ENCODE measurements at regions not wholly inside any gene's neighbourhood (a gene's known extent, or its start where the extent isn't known, plus 50 kb on each side); places are given as distances from the start of the nearest gene placed in this dataset.

DNA sequence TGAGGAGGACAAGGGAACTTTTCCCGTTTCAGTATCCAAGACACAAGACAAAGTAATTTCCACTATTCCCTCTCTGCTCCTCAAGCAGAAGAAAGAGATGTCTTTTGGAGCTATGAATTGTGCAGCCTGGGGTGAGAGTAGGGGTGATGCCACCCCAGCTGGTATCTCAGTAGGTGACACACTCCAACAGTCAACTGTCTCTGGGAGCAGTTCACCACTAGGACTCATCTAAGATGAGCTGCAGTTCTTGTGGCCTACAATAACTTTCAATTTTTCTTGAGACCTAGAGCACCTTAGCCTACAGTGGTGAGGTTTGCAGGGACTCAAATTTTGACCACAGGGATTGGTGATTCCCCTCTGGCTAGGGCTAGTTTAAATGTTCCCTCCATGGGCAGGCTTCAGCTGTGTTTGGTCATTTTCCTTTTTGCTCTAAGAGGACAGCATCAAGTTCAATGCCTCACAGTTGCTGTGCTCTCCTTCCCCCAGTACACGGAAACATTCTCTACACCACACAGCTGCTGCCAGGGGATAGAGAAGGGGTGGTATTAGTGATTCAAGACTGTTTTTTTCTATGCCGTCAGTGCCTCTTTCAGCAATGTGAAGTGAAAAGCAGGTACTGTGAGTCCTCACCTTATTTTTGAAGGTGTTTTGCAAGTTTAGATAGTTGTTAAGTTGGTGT lies 278.6 kb upstream of the RORB start:
- no peak overlapping the region for H2AFZ ChIP-seq (ENCODE audit: low read length)
- no peaks in the 10 kb centered on the region for H3K4me1 ChIP-seq (ENCODE audit: insufficient read depth, low read length, poor library complexity, severe bottlenecking)
- no peak overlapping the region for H3K4me2 ChIP-seq (ENCODE audit: low read length)
- no peaks in the 10 kb centered on the region for H3K9me3 ChIP-seq (ENCODE audit: low read length)
- DNase-seq (ENCODE audit: low spot score): no peak
- intact Hi-C loops (cut with micrococcal nuclease; ENCODE audit: unreplicated experiment): no loop called here
- BruUV-seq (replicated peaks): no TSS peak
- no peak for TF ChIP-seq EZH2phosphoT487 (IDR thresholded peaks at IDR 0.05; ENCODE audit: borderline replicate concordance, low read depth, low read length)
- TF ChIP-seq, protein P1, sequence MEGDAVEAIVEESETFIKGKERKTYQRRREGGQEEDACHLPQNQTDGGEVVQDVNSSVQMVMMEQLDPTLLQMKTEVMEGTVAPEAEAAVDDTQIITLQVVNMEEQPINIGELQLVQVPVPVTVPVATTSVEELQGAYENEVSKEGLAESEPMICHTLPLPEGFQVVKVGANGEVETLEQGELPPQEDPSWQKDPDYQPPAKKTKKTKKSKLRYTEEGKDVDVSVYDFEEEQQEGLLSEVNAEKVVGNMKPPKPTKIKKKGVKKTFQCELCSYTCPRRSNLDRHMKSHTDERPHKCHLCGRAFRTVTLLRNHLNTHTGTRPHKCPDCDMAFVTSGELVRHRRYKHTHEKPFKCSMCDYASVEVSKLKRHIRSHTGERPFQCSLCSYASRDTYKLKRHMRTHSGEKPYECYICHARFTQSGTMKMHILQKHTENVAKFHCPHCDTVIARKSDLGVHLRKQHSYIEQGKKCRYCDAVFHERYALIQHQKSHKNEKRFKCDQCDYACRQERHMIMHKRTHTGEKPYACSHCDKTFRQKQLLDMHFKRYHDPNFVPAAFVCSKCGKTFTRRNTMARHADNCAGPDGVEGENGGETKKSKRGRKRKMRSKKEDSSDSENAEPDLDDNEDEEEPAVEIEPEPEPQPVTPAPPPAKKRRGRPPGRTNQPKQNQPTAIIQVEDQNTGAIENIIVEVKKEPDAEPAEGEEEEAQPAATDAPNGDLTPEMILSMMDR (conservative IDR thresholded peaks at IDR 0.05; ENCODE audit: low read length): no peak
- POLR2A ChIA-PET: no interaction called here
- no peak overlapping the region for H3K4me3 ChIP-seq (ENCODE audit: low read depth, low read length, poor library complexity, severe bottlenecking)
- CTCF ChIA-PET (ENCODE audit: unreplicated experiment): no interaction called here
- no peak overlapping the region for H3K27ac ChIP-seq (ENCODE audit: low read depth, low read length, poor library complexity, severe bottlenecking)
- no peaks in the 10 kb centered on the region for H3K9me2 ChIP-seq (ENCODE audit: insufficient read depth, low read length)
- H3K36me3 ChIP-seq (ENCODE audit: insufficient read depth, low read length): no peaks in the 10 kb centered on the region
- H3K79me2 ChIP-seq (ENCODE audit: insufficient read depth, low read depth, low read length): no peaks in the 10 kb centered on the region
- H4K20me1 ChIP-seq (ENCODE audit: insufficient read depth, low read length): no peaks in the 10 kb centered on the region

DNA sequence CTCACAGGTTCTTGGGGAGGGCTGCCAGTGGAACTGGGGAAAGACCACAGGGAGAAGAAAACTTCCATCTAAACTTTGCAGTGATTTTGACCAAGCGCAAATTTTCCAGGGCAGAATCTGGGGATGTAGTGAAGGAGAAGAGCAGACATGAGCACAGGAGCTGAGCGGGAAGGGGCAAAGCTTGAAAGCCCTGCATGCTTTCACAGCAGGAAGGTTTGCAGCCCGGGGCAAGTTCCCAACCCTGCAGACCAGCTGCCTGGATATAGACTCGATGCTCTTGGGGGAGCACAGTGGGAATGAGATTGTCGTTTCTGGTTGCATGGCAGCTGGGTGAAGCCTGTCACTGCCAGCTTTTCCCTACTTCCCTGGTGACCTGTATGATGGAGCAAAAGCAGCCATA lies 276.8 kb upstream of the RORB start:
- no peak overlapping the region for H3K27ac ChIP-seq (ENCODE audit: low read depth, low read length, poor library complexity, severe bottlenecking)
- no peak overlapping the region for H3K4me2 ChIP-seq (ENCODE audit: low read length)
- no peaks in the 10 kb centered on the region for H3K79me2 ChIP-seq (ENCODE audit: insufficient read depth, low read depth, low read length)
- H3K4me3 ChIP-seq (ENCODE audit: low read depth, low read length, poor library complexity, severe bottlenecking): no peak overlapping the region
- no peaks in the 10 kb centered on the region for H3K9me3 ChIP-seq (ENCODE audit: low read length)
- no peaks in the 10 kb centered on the region for H3K4me1 ChIP-seq (ENCODE audit: insufficient read depth, low read length, poor library complexity, severe bottlenecking)
- POLR2A ChIA-PET: no interaction called here
- intact Hi-C loops (cut with micrococcal nuclease; ENCODE audit: unreplicated experiment): no loop called here
- BruUV-seq (replicated peaks): no TSS peak
- CTCF ChIA-PET (ENCODE audit: unreplicated experiment): no interaction called here
- H3K36me3 ChIP-seq (ENCODE audit: insufficient read depth, low read length): no peaks in the 10 kb centered on the region
- no peaks in the 10 kb centered on the region for H4K20me1 ChIP-seq (ENCODE audit: insufficient read depth, low read length)
- TF ChIP-seq EZH2phosphoT487 (IDR thresholded peaks at IDR 0.05; ENCODE audit: borderline replicate concordance, low read depth, low read length): no peak
- TF ChIP-seq, protein P1 (conservative IDR thresholded peaks at IDR 0.05; ENCODE audit: low read length): no peak
- H3K9me2 ChIP-seq (ENCODE audit: insufficient read depth, low read length): no peaks in the 10 kb centered on the region
- DNase-seq (ENCODE audit: low spot score): no peak
- no peak overlapping the region for H2AFZ ChIP-seq (ENCODE audit: low read length)

DNA sequence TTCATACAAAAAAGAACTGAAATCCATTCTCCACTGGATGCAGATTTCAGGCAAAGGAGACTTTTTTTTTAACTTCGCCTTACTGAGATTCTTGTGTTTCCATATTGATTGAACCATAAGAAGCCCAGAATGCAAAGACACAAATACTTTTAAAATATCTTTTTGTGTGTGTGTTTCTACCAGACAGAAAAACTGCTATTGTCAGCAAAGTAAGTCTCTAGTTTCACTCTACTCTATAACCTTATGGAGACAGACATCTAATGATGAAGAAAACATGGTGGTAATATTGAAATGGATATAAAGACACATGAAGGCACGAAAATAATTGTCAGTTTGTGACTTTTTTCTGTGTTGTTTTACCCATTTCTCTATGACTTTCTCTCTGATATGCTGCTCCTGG lies 260.3 kb upstream of the RORB start:
- no peak overlapping the region for H2AFZ ChIP-seq (ENCODE audit: low read length)
- H3K9me3 ChIP-seq (ENCODE audit: low read length): no peaks in the 10 kb centered on the region
- no peaks in the 10 kb centered on the region for H4K20me1 ChIP-seq (ENCODE audit: insufficient read depth, low read length)
- H3K79me2 ChIP-seq (ENCODE audit: insufficient read depth, low read depth, low read length): no peaks in the 10 kb centered on the region
- BruUV-seq (replicated peaks): no TSS peak
- TF ChIP-seq, protein P1 (conservative IDR thresholded peaks at IDR 0.05; ENCODE audit: low read length): no peak
- no peak for TF ChIP-seq EZH2phosphoT487 (IDR thresholded peaks at IDR 0.05; ENCODE audit: borderline replicate concordance, low read depth, low read length)
- no peaks in the 10 kb centered on the region for H3K4me1 ChIP-seq (ENCODE audit: insufficient read depth, low read length, poor library complexity, severe bottlenecking)
- no peaks in the 10 kb centered on the region for H3K9me2 ChIP-seq (ENCODE audit: insufficient read depth, low read length)
- DNase-seq (ENCODE audit: low spot score): no peak
- H3K36me3 ChIP-seq (ENCODE audit: insufficient read depth, low read length): no peaks in the 10 kb centered on the region
- ChIA-PET POLR2A (no interaction called here), CTCF (ENCODE audit: unreplicated experiment) (no interaction called here)
- intact Hi-C loops (cut with micrococcal nuclease; ENCODE audit: unreplicated experiment): no loop called here
- H3K4me2 ChIP-seq (ENCODE audit: low read length): no peak overlapping the region
- no peak overlapping the region for H3K4me3 ChIP-seq (ENCODE audit: low read depth, low read length, poor library complexity, severe bottlenecking)
- no peak overlapping the region for H3K27ac ChIP-seq (ENCODE audit: low read depth, low read length, poor library complexity, severe bottlenecking)

All from OCI-LY7 (cell line).